ENCODE measurements at regions not wholly inside any gene's neighbourhood (a gene's known extent, or its start where the extent isn't known, plus 50 kb on each side); places are given as distances from the start of the nearest gene placed in this dataset.

DNA sequence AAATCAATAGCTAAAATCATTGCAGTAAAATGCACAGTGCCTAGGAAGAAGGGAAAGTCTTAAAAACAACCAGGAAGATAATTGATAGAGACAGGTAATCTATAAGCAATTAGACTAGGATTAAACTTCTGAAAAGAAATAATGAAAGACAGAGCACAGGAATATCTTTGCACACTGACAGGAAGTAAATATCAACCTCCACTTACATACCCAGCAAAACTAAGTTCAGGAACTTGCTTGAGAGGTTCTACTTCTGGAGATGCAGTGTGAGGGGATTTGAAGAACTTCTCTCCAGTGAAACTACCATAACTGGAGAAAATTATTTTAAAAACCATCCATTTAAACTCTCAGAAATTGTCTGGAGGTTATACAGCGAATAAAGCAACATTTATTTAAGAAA is 104.1 kb downstream of the EHF start:
- no peak for TF ChIP-seq TAF1 (IDR thresholded peaks at IDR 0.05; ENCODE audit: low read depth)
- TF ChIP-seq MAX (IDR thresholded peaks at IDR 0.05) = no peak
- no peak for TF ChIP-seq RAD21 (IDR thresholded peaks at IDR 0.05; ENCODE audit: low read depth)
- no peak for TF ChIP-seq EP300 (IDR thresholded peaks at IDR 0.05; ENCODE audit: borderline replicate concordance)
- TF ChIP-seq YY1 (IDR thresholded peaks at IDR 0.05; ENCODE audit: low read depth) = no peak

Measured in Ishikawa (cell line).